ENCODE measurements at regions not wholly inside any gene's neighbourhood (a gene's known extent, or its start where the extent isn't known, plus 50 kb on each side); places are given as distances from the start of the nearest gene placed in this dataset.

GRCh38 chr15:70293591-70294470, 196.1 kb upstream of the TLE3 start:
- TF ChIP-seq CTCF (IDR thresholded peaks at IDR 0.05) (no peak), POLR2A (IDR thresholded peaks at IDR 0.05) (no peak)
